AG09309 (cell line): ENCODE measurements at regions not wholly inside any gene's neighbourhood (a gene's known extent, or its start where the extent isn't known, plus 50 kb on each side); places are given as distances from the start of the nearest gene placed in this dataset.
"Not testable (repeated sequence)": the region's sequence is repeated elsewhere in the genome, so short reads cannot be mapped to it uniquely, and the experiment has no call there.

Experiments
- DNase-seq: peaks from one replicate; pipeline ENCODE4 v3.0.0-alpha.2; 2010; ENCODE audit warnings: low read depth
- H3K4me3 ChIP-seq: 2 replicates; pipeline ENCODE4 v1.5.1; 2011; ENCODE audit warnings: mild to moderate bottlenecking, low read depth, low read length, moderate library complexity; ENCODE audit not compliant: control insufficient read depth
- TF ChIP-seq, protein P1 (sequence below): IDR thresholded peaks from 2 replicates; pipeline ENCODE4 v1.5.1; 2011; ENCODE audit warnings: mild to moderate bottlenecking, low read depth, low read length, inconsistent platforms; ENCODE audit not compliant: insufficient read depth, control insufficient read depth; ENCODE audit errors: missing control alignments

DNA sequence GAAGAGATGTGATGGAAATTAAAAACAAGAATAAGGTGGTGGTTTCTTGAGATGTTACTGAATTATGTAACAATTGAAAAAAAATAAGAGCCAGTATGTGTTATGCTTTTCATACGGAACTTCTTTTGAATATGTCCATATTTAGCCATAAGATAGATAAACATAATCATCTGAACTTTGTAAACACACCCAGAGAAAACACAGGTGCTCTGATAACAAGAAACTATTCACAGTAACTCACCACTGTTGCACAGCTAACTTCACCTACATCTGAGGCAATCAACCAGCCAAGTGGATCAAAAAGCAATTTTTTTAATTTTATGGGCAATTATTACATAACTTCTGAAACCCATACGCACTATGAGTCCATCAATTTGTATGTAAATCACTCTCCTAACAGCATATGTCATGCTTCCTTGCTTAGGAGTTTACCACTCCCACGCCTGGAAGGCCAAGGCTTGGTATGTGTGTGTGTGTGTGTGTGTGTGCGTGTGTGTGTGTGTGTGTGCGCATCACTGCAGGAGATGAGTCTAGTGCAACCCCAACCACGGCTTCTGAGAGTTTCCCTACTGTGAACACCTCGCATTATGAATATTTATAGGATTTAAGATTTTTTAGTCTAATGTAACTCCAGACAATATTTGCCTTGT, 443.4 kb downstream of the BCAT1 start:
- no peak for DNase-seq
- H3K4me3 ChIP-seq, result no peak overlapping the region
- TF ChIP-seq, protein P1, sequence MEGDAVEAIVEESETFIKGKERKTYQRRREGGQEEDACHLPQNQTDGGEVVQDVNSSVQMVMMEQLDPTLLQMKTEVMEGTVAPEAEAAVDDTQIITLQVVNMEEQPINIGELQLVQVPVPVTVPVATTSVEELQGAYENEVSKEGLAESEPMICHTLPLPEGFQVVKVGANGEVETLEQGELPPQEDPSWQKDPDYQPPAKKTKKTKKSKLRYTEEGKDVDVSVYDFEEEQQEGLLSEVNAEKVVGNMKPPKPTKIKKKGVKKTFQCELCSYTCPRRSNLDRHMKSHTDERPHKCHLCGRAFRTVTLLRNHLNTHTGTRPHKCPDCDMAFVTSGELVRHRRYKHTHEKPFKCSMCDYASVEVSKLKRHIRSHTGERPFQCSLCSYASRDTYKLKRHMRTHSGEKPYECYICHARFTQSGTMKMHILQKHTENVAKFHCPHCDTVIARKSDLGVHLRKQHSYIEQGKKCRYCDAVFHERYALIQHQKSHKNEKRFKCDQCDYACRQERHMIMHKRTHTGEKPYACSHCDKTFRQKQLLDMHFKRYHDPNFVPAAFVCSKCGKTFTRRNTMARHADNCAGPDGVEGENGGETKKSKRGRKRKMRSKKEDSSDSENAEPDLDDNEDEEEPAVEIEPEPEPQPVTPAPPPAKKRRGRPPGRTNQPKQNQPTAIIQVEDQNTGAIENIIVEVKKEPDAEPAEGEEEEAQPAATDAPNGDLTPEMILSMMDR, result no peak

DNA sequence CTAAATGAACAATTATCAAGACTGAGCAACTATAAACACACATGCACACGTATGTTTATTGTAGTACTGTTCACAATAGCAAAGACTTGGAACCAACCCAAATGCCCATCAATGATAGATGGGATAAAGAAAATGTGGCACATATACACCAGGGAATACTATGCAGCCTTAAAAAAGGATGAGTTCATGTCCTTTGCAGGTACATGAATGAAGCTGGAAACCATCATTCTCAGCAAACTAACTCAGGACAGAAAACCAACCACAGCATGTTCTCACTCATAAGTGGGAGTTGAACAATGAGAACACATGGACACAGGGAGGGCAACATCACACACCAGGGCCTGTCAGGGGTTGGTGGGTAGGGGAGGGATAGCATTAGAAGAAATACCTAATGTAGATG, 445.4 kb downstream of the BCAT1 start:
- not testable (repeated sequence) for H3K4me3 ChIP-seq, DNase-seq

DNA sequence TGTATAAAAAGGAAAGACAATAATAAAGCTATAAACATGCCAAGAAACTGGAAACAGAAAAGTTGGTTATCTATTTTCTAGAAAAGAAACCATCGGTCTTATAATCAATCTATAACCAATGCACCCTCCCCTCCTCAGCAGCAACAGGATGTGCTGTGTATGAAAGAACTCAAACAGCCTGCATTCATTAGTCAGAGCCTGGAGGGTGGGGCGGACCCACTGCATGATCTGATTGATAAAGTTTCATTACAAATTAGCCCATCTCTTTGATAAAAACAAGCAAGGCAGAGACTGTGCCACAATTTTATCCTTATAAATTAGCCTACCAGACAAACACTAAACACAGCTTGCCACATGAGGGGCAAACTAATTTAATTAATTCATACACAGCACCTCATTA, 448.1 kb downstream of the BCAT1 start:
- no peak for DNase-seq
- TF ChIP-seq, protein P1, result no peak
- no peak overlapping the region for H3K4me3 ChIP-seq

DNA sequence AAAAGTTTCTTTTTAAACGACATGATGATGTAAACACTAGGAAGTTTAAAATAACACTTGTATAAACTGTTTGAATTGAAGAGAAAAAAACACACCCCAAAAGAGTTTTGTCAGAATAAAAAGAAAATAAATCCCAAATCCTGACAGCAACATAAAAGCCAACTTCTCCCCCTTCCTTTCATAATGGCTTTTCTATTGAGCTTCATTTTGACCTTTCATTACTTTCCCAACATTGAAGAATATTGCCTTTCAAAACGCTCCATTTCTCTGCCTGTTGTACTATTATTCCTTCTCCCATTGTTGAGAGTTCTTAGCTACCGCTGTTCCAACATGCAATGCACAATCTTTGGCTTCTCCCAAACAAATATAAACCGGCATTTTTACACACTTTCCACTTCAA, 448.5 kb downstream of the BCAT1 start:
- no peak overlapping the region for H3K4me3 ChIP-seq
- DNase-seq, result no peak
- TF ChIP-seq, protein P1, result no peak

DNA sequence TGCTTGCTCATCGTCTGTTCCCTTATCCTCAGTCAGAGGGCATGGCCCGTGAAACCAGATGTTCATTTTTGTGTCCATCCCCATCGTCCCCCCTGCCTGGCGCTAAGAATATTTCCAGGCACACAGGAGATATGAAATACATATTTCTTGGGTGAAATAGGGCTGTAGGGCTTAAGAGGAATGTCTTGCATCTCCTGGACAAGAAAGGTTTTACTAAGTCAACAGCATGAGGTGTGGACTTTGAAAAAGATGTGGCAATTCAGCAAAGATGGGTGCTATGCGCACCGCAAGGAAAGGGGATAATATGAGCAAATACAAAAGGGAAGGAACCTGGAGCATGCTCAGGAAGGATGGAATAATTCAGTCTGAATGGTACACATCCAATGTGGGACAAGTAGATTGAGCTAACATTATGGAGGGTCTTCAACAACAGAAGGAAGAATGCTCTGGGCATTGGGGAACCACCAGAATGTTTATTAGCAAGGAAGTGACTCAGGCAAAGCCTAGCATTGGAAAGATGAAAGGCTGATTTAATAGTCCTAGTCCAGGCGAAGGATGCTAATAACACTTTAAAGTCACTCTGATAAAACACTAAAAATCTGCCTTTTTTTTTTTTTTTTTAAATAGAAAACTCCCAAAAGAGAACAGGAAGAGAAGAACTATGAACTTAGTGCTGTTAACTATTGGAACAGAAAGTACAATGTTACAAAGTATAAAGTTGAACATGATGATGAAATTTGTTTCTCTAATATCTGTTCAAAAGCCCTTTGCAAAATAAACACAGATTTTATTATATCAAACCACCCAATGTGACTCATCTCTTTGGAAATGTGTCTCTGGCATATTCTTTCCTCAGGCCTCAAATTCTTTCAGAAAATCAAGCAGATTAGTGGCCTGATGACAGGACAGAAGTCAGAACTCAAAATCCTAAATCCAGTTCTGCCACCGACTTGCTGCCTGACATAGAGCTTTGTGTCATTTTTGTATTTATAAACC, 449.5 kb downstream of the BCAT1 start:
- H3K4me3 ChIP-seq, result no peak overlapping the region
- TF ChIP-seq, protein P1, result no peak
- DNase-seq, result peak; percentile 4

DNA sequence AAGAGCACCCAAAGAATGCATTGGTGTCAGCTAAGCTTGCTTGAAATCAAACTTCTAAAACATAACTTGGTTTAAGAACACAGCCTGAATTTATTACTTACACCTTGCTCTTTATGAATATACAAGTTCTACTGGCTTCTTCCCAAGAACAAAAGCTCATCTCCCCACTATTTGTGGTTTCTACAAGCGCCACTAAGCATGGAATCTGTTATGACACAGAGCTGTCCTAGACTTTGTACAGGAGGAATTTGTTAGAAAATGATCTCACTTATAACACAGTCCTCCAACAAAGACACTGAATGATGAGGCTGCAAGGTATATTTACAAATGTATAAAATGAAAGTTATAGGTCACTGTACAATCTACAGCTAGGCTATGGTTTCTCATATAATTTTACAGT, 452.1 kb downstream of the BCAT1 start:
- no peak overlapping the region for H3K4me3 ChIP-seq
- TF ChIP-seq, protein P1, result no peak
- no peak for DNase-seq

DNA sequence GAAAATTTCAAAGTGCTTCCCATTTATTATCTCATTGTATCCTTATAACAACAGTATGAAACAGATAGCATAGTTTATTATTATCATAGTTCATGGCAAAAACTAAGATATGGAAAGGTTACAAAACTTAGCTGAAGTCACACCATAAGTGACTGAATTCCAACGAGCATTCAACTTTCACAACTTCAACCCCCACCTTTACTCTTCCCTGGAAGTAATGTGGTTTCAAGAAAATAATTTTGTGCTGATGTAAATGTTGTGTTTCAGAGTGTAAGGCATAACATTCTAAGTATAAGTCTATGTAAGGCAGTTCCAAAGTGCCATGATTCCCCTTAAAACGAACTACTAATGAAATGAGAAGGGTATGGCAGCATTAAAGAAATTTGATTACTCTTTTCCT, 454.5 kb downstream of the BCAT1 start:
- H3K4me3 ChIP-seq, result no peak overlapping the region
- TF ChIP-seq, protein P1, result no peak
- no peak for DNase-seq
